Common myeloid progenitor, CD34-positive (primary cell): ENCODE measurements at regions not wholly inside any gene's neighbourhood (a gene's known extent, or its start where the extent isn't known, plus 50 kb on each side); places are given as distances from the start of the nearest gene placed in this dataset.

ENCODE experiments used
- CTCF ChIA-PET: fragments of 350-600 bp; sonication (Branson Sonifier 250); formaldehyde crosslinking; loops from one replicate; lab custom pipeline; 2021; ENCODE audit warnings: antibody characterized with exemption; lab: Charles Lee
- POLR2A ChIA-PET: fragments of 350-600 bp; sonication (Branson Sonifier 250); formaldehyde crosslinking; loops from one replicate; lab custom pipeline; 2021; ENCODE audit warnings: antibody characterized with exemption; lab: Charles Lee
- DNase-seq, 3 donors: peaks; one replicate each; pipeline versions ENCODE4 v3.0.0 to v3.0.0-alpha.2; 2013
- H3K27ac ChIP-seq, 2 experiments: 1 replicate in 1 of 2; 2 replicates in 1 of 2; pipeline ENCODE4 v1.7.0; 2013; ENCODE audit warnings: inconsistent platforms in 2 of 2, low read length in 2 of 2, mild to moderate bottlenecking in 2 of 2, low read depth in 1 of 2, moderate library complexity in 1 of 2; ENCODE audit not compliant: severe bottlenecking in 2 of 2, insufficient read depth in 1 of 2, poor library complexity in 1 of 2
- H3K27me3 ChIP-seq, 5 experiments: replicated peaks in 2 of 5; 1 replicate in 3 of 5; 2 replicates in 2 of 5; pipeline versions ENCODE4 v1.6.1 to v1.7.0; 2013; ENCODE audit warnings: low read length in 4 of 5, mild to moderate bottlenecking in 2 of 5, moderate library complexity in 2 of 5, inconsistent platforms in 1 of 5; ENCODE audit not compliant: insufficient read depth in 5 of 5, control insufficient read depth in 4 of 5
- H3K36me3 ChIP-seq, 4 experiments: 1 replicate in 2 of 4; 2 replicates in 2 of 4; pipeline versions ENCODE4 v1.6.1 to v1.7.0; 2013; ENCODE audit warnings: low read length in 3 of 4, control low read depth in 1 of 4, mild to moderate bottlenecking in 1 of 4; ENCODE audit not compliant: control insufficient read depth in 4 of 4, insufficient read depth in 4 of 4
- H3K4me1 ChIP-seq, 4 experiments: 1 replicate in 3 of 4; 2 replicates in 1 of 4; pipeline versions ENCODE4 v1.6.1 to v1.7.1; 2013; ENCODE audit warnings: low read length in 3 of 4, mild to moderate bottlenecking in 3 of 4, control low read depth in 1 of 4, inconsistent platforms in 1 of 4, moderate library complexity in 1 of 4; ENCODE audit not compliant: control insufficient read depth in 4 of 4, insufficient read depth in 4 of 4; ENCODE audit errors: control extremely low read depth in 1 of 4
- H3K4me3 ChIP-seq, 7 experiments: 1 replicate in 4 of 7; 2 replicates in 3 of 7; pipeline versions ENCODE4 v1.5.1 to v1.7.0; 2013; ENCODE audit warnings: mild to moderate bottlenecking in 7 of 7, low read length in 6 of 7, moderate library complexity in 6 of 7, inconsistent platforms in 2 of 7, low read depth in 2 of 7, control low read depth in 1 of 7; ENCODE audit not compliant: insufficient read depth in 4 of 7, control insufficient read depth in 1 of 7; ENCODE audit errors: extremely low read depth in 1 of 7
- H3K9me3 ChIP-seq, 5 experiments: 1 replicate in 4 of 5; 2 replicates in 1 of 5; pipeline versions ENCODE4 v1.6.1 to v1.7.1; 2013; ENCODE audit warnings: low read length in 4 of 5, mild to moderate bottlenecking in 2 of 5, inconsistent platforms in 1 of 5, low read depth in 1 of 5, moderate library complexity in 1 of 5; ENCODE audit not compliant: control insufficient read depth in 4 of 5, insufficient read depth in 2 of 5; ENCODE audit errors: control extremely low read depth in 1 of 5
- WGBS: methylation state at CpG from one replicate; pipeline ENCODE4 v1.1.5; 2013; ENCODE audit not compliant: insufficient coverage; 5-methylcytosine and 5-hydroxymethylcytosine counted together

GRCh38 chrX:37946197-37946596, 60.2 kb upstream of the SYTL5 start:
- H3K36me3 ChIP-seq, result no peaks in the 10 kb centered on the region
- POLR2A ChIA-PET, result no interaction called here
- CTCF ChIA-PET, result no interaction called here
- peaks cover 0 to 5% (median 0%) of the 10 kb centered on the region in 5 experiments for H3K27me3 ChIP-seq
- no peak overlapping the region for H3K4me3 ChIP-seq
- no peaks in the 10 kb centered on the region for H3K4me1 ChIP-seq
- WGBS, result 67% methylated on average over 1 of the region's 1 CpG
- H3K27ac ChIP-seq, result no peak overlapping the region
- H3K9me3 ChIP-seq, result no peaks in the 10 kb centered on the region
- DNase-seq, result no peak

- Histone ChIP-seq H3K27me3 (peaks cover 0 to 7% (median 2%) of the 10 kb centered on the region in 5 experiments), H3K9me3 (no peaks in the 10 kb centered on the region), H3K27ac (no peak overlapping the region), H3K4me3 (no peak overlapping the region), H3K4me1 (no peaks in the 10 kb centered on the region), H3K36me3 (no peaks in the 10 kb centered on the region)
- WGBS, result no CpG with 5 or more reads among the region's 3 CpGs
- ChIA-PET CTCF (no interaction called here), POLR2A (no interaction called here)
- no peak for DNase-seq
Measured at GRCh38 chrX:37955273-37955672, 51.1 kb upstream of the SYTL5 start.

- H3K27ac ChIP-seq, result no peak overlapping the region
- ChIA-PET CTCF (no interaction called here), POLR2A (no interaction called here)
- DNase-seq, result no peak
- no peaks in the 10 kb centered on the region for H3K9me3 ChIP-seq
- H3K36me3 ChIP-seq, result no peaks in the 10 kb centered on the region
- H3K4me1 ChIP-seq, result no peaks in the 10 kb centered on the region
- 100% methylated on average over 1 of the region's 3 CpGs for WGBS
- H3K4me3 ChIP-seq, result no peak overlapping the region
- peaks cover 0 to 7% (median 2%) of the 10 kb centered on the region in 5 experiments for H3K27me3 ChIP-seq
Measured at GRCh38 chrX:37956223-37956622, 50.1 kb upstream of the SYTL5 start.
